Heart left ventricle (tissue), 16 donors: ENCODE measurements at regions not wholly inside any gene's neighbourhood (a gene's known extent, or its start where the extent isn't known, plus 50 kb on each side); places are given as distances from the start of the nearest gene placed in this dataset.

Experiments
- ATAC-seq, 4 donors: fragments of 200-7000 bp; cut with Tn5 transposase; one replicate each; pipeline ENCODE4 v1.9.1; 2020 to 2022; ENCODE audit warnings: moderate library complexity in 4 of 4, mild to moderate bottlenecking in 3 of 4, moderate number of reproducible peaks in 1 of 4
- DNase-seq, 5 donors: peaks; one replicate each; pipeline ENCODE4 v3.0.0-alpha.2; 2020
- H3K27ac ChIP-seq, 12 donors: fragments of 200-600 bp; sonication (generic) in 4 of 12; one replicate each; pipeline versions ENCODE4 v1.5.0 to v1.8.0; 2016 to 2022; ENCODE audit warnings: mild to moderate bottlenecking in 2 of 12
- H3K27me3 ChIP-seq, 9 donors: fragments of 200-600 bp; sonication (generic) in 2 of 9; one replicate each; pipeline versions ENCODE4 v1.5.1 to v1.8.0; 2016 to 2022; ENCODE audit warnings: mild to moderate bottlenecking in 3 of 9
- H3K36me3 ChIP-seq, 9 donors: fragments of 200-600 bp; sonication (generic) in 2 of 9; one replicate each; pipeline versions ENCODE4 v1.5.0 to v1.8.0; 2018 to 2022; ENCODE audit warnings: mild to moderate bottlenecking in 2 of 9
- H3K4me1 ChIP-seq, 12 donors: fragments of 200-600 bp; sonication (generic) in 4 of 12; one replicate each; pipeline versions ENCODE4 v1.5.0 to v1.8.0; 2016 to 2022; ENCODE audit warnings: mild to moderate bottlenecking in 3 of 12
- H3K4me3 ChIP-seq, 12 donors: fragments of 200-600 bp; sonication (generic) in 4 of 12; one replicate each; pipeline versions ENCODE4 v1.5.0 to v1.8.0; 2017 to 2022; ENCODE audit warnings: mild to moderate bottlenecking in 9 of 12, moderate library complexity in 4 of 12
- H3K9me3 ChIP-seq, 12 donors: fragments of 200-600 bp; sonication (generic) in 4 of 12; one replicate each; pipeline versions ENCODE4 v1.5.0 to v1.8.0; 2016 to 2022; ENCODE audit warnings: mild to moderate bottlenecking in 1 of 12
- POLR2A ChIP-seq, 2 donors: fragments of 450-650 bp; IDR thresholded peaks; one replicate each; pipeline ENCODE4 v1.6.1; 2017; ENCODE audit warnings: antibody characterized with exemption in 2 of 2, mild to moderate bottlenecking in 2 of 2, moderate library complexity in 2 of 2
- WGBS, 4 donors: extraction: QIAGEN DNeasy Blood & Tissue Kit in 2 of 4; methylation state at CpG; one replicate each; pipeline versions ENCODE4 v1.1.5 to v1.1.7; 2013 to 2018; 5-methylcytosine and 5-hydroxymethylcytosine counted together
- intact Hi-C, 10 donors: fragments of 100-400 bp; cut with DNase I; formaldehyde crosslinking; loops; one replicate each; pipeline versions ENCODE4 v1.11.1 to v1.14.2; 2022
- TF ChIP-seq, protein P1 (sequence below), 12 donors: fragments of 200-600 bp; sonication (generic) in 4 of 12; IDR thresholded peaks; one replicate each; pipeline versions ENCODE4 v1.5.0 to v1.8.0; 2018 to 2022; ENCODE audit warnings: antibody characterized with exemption in 12 of 12, mild to moderate bottlenecking in 5 of 12
- donor health status: ischemic (EF 13 %, LVEDD 7.1; RV severe dilation, severe dysfunction).
- donor health status: healthy with polysubstance abuse.
- donor health status: DM: no; HTN: yes; CAD: no.
- donor health status: DM: no; HTN: no; CAD: no.
- donor health status: ischemic (EF 25% LVEDD 6.9; RV normal size, moderate dysfunction).
- donor health status: ischemic (EF 25% LVEDD 5.7; RV mildly dilated, moderate dysfunction).
- donor health status: healthy.
- donor health status: DM: yes; HTN: yes; CAD: no.
- donor health status: ischemic (EF 35%, LVEDD 5.7; RV mildly dilated, moderate dysfunction).
- donor health status: nonischemic (EF 11% LVEDD 7.7; RV severe dilation, severe dysfunction).
- donor health status: DM: yes; HTN: yes; CAD: no.
- donor health status: PGD.
- donor health status: ischemic (EF 29% LVEDD 5.4; RV normal size, mild dysfunction).
- donor health status: nonischemic (EF 23%, LVEDD 6.1; RV moderate dilation, normal function).

DNA sequence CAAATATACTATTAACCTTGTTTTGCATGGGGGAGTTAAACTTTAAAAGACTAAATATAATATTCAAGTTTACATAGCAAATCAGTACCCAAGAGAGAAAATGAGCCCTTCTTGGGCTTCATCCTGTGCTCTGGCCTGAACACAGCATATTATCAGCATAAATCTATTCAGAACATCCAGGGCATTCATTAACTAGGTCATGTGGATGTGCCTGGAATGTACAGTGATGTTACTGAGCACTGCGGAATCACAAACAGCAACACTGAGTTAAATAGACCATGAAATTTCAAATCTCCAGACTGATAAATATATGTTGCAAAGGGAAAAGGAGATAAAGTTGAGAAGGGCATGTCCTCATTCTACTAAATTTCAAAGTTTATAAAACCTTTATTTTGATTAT, 426.4 kb downstream of the AASDHPPT start:
- no peak for ATAC-seq
- no peaks in the 10 kb centered on the region for H3K27me3 ChIP-seq
- TF ChIP-seq POLR2A (IDR thresholded peaks at IDR 0.05) = no peak
- TF ChIP-seq, protein P1, sequence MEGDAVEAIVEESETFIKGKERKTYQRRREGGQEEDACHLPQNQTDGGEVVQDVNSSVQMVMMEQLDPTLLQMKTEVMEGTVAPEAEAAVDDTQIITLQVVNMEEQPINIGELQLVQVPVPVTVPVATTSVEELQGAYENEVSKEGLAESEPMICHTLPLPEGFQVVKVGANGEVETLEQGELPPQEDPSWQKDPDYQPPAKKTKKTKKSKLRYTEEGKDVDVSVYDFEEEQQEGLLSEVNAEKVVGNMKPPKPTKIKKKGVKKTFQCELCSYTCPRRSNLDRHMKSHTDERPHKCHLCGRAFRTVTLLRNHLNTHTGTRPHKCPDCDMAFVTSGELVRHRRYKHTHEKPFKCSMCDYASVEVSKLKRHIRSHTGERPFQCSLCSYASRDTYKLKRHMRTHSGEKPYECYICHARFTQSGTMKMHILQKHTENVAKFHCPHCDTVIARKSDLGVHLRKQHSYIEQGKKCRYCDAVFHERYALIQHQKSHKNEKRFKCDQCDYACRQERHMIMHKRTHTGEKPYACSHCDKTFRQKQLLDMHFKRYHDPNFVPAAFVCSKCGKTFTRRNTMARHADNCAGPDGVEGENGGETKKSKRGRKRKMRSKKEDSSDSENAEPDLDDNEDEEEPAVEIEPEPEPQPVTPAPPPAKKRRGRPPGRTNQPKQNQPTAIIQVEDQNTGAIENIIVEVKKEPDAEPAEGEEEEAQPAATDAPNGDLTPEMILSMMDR (IDR thresholded peaks at IDR 0.05) = no peak
- H3K27ac ChIP-seq = no peak overlapping the region
- H3K9me3 ChIP-seq = peaks cover 0 to 8% (median 0%) of the 10 kb centered on the region in 12 donors
- no peaks in the 10 kb centered on the region for H3K4me1 ChIP-seq
- no peak for DNase-seq
- 36 to 57% (median 47%) methylated on average over 1 of the region's 1 CpG for WGBS, 4 donors
- intact Hi-C loops = no loop called here
- no peaks in the 10 kb centered on the region for H3K36me3 ChIP-seq
- H3K4me3 ChIP-seq = no peak overlapping the region

DNA sequence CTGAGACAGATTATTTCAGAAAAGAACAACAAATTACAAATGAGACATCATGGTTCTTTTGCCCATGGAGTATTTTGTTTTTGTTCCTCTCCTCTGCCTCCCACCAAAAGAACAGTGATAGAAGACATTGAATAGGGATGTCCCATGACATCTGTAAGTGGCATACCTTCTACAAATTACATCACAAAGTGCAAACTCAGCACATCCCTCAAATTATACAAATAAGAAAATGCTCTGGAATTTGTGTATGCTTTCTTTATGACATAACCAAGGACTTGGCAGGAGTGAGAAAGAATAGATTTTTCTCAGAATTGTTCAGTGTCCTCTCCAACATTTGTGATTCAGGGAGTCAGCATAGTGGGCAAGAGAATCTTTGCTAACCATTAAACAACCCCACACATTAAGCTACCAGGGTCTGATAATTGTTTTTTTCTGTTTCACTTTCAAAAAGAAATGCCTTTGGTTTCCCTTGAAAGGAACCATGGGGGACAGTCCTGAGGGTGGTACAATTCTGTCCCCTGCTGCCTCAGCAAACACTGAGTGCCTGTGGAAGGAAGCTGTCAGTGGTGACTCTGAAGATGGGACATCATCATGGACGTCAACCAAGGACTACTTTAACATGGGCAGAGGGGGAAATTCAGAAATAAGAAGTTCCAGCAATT, 430.3 kb downstream of the AASDHPPT start:
- Histone ChIP-seq H3K27ac (no peak overlapping the region), H3K4me1 (no peaks in the 10 kb centered on the region), H3K4me3 (no peak overlapping the region), H3K36me3 (no peaks in the 10 kb centered on the region), H3K9me3 (peaks cover 0 to 2% (median 0%) of the 10 kb centered on the region in 12 donors), H3K27me3 (no peaks in the 10 kb centered on the region)
- DNase-seq (no peak), ATAC-seq (no peak)
- 46 to 58% (median 55%) methylated on average over 1 of the region's 1 CpG for WGBS, 4 donors
- TF ChIP-seq POLR2A (IDR thresholded peaks at IDR 0.05) = no peak
- TF ChIP-seq, protein P1 (IDR thresholded peaks at IDR 0.05) = no peak
- intact Hi-C loops = no loop called here

DNA sequence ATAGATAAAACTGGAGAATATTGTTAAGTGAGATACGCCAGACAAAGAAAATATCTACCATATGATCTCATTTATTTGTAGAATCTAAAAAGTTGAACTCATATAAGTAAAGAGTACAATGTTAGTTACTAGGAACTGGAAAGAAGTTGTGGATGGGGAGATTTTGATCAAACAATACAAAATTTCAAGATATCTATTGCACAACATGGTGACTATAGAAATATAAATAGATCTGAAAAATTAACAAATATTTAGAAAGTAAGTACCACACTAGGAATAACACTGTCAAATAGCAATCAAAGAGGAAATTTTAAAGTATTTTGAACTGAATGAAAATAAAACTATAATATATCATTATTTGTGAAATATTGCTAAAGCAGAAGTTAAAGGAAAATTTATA, 437.2 kb downstream of the AASDHPPT start:
- WGBS, 4 donors = 90 to 91% (median 91%) methylated on average over 1 of the region's 1 CpG
- TF ChIP-seq, protein P1 (IDR thresholded peaks at IDR 0.05) = no peak
- TF ChIP-seq POLR2A (IDR thresholded peaks at IDR 0.05) = no peak

DNA sequence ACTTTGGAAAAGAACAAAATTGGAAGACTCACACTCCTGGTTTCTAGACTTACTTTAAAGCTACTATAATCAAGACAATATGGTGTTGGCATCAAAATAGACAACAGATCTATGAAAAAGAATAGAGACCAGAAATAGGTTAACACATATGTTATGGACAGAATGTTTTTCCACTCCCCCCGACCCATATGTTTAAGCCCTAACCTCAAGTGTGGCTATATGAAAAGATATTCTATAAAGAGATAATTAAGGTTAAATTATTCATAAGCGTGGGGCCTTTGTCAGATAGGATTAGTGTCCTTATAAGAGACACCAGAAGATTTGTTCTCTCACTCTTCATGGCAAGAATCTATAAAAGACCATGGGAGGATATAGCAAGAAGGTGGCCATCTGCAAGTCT, 440.0 kb downstream of the AASDHPPT start:
- WGBS, 4 donors = 79 to 88% (median 83%) methylated on average over 2 of the region's 2 CpGs
- no peak overlapping the region for H3K4me3 ChIP-seq
- DNase-seq (no peak), ATAC-seq (no peak)
- no peak overlapping the region for H3K27ac ChIP-seq
- H3K9me3 ChIP-seq = no peaks in the 10 kb centered on the region
- no peaks in the 10 kb centered on the region for H3K27me3 ChIP-seq
- TF ChIP-seq POLR2A (IDR thresholded peaks at IDR 0.05) = no peak
- TF ChIP-seq, protein P1 (IDR thresholded peaks at IDR 0.05) = no peak
- intact Hi-C loops = no loop called here
- no peaks in the 10 kb centered on the region for H3K36me3 ChIP-seq
- H3K4me1 ChIP-seq = no peaks in the 10 kb centered on the region

More for the DNA sequence above, 437.2 kb downstream of the AASDHPPT start:
- Histone ChIP-seq H3K4me3 (no peak overlapping the region), H3K27me3 (no peaks in the 10 kb centered on the region), H3K27ac (no peak overlapping the region), H3K4me1 (no peaks in the 10 kb centered on the region), H3K36me3 (no peaks in the 10 kb centered on the region), H3K9me3 (no peaks in the 10 kb centered on the region)
- ATAC-seq (no peak), DNase-seq (no peak)
- intact Hi-C loops = no loop called here
